AG04450 (cell line): ENCODE measurements at regions not wholly inside any gene's neighbourhood (a gene's known extent, or its start where the extent isn't known, plus 50 kb on each side); places are given as distances from the start of the nearest gene placed in this dataset.

Experiments used
- CTCF ChIA-PET: fragments of 300-600, 350-600 bp; formaldehyde crosslinking; extraction: SDS; loops from one replicate; lab custom pipeline; 2022; ENCODE audit warnings: antibody characterized with exemption, inconsistent platforms; lab: Charles Lee
- POLR2A ChIA-PET: fragments of 350-600 bp; formaldehyde crosslinking; extraction: SDS; loops from one replicate; lab custom pipeline; 2021; ENCODE audit warnings: antibody characterized with exemption, inconsistent platforms; lab: Yijun Ruan, JAX
- DNase-seq: peaks from one replicate; pipeline ENCODE4 v3.0.0-alpha.2; 2011; ENCODE audit warnings: low read depth, low spot score
- H3K27ac ChIP-seq: one replicate; pipeline ENCODE4 v1.5.1; 2012; ENCODE audit warnings: low read depth, low read length, control low read depth
- H3K27me3 ChIP-seq: one replicate; pipeline ENCODE4 v1.6.0; 2012; ENCODE audit warnings: low read length; ENCODE audit not compliant: control insufficient read depth, insufficient read depth
- H3K4me3 ChIP-seq: 2 replicates; pipeline ENCODE4 v1.5.1; 2011; ENCODE audit warnings: mild to moderate bottlenecking, low read depth, low read length, control low read depth
- H3K9me3 ChIP-seq: 2 replicates; pipeline ENCODE4 v1.5.1; 2012; ENCODE audit warnings: low read length; ENCODE audit not compliant: control insufficient read depth, insufficient read depth
- TF ChIP-seq, protein P1 (sequence below): IDR thresholded peaks from 2 replicates; pipeline ENCODE4 v1.5.1; 2011; ENCODE audit warnings: low read depth, low read length, control low read depth, inconsistent platforms

- TF ChIP-seq, protein P1, sequence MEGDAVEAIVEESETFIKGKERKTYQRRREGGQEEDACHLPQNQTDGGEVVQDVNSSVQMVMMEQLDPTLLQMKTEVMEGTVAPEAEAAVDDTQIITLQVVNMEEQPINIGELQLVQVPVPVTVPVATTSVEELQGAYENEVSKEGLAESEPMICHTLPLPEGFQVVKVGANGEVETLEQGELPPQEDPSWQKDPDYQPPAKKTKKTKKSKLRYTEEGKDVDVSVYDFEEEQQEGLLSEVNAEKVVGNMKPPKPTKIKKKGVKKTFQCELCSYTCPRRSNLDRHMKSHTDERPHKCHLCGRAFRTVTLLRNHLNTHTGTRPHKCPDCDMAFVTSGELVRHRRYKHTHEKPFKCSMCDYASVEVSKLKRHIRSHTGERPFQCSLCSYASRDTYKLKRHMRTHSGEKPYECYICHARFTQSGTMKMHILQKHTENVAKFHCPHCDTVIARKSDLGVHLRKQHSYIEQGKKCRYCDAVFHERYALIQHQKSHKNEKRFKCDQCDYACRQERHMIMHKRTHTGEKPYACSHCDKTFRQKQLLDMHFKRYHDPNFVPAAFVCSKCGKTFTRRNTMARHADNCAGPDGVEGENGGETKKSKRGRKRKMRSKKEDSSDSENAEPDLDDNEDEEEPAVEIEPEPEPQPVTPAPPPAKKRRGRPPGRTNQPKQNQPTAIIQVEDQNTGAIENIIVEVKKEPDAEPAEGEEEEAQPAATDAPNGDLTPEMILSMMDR = no peak
- ChIA-PET CTCF (interaction anchor here (0.7 to 8.0 kb wide), 4 partner anchors 76 to 241 kb away, joined by 4 to 57 read pairs (median 4); no protein-coding TSS in a partner anchor), POLR2A (no interaction called here)
- Histone ChIP-seq H3K4me3 (no peak overlapping the region), H3K27ac (no peak overlapping the region), H3K27me3 (no peaks in the 10 kb centered on the region), H3K9me3 (no peaks in the 10 kb centered on the region)
- DNase-seq = no peak
Observed at GRCh38 chr3:112738366-112738765, 97.4 kb upstream of the CCDC80 start.

DNA sequence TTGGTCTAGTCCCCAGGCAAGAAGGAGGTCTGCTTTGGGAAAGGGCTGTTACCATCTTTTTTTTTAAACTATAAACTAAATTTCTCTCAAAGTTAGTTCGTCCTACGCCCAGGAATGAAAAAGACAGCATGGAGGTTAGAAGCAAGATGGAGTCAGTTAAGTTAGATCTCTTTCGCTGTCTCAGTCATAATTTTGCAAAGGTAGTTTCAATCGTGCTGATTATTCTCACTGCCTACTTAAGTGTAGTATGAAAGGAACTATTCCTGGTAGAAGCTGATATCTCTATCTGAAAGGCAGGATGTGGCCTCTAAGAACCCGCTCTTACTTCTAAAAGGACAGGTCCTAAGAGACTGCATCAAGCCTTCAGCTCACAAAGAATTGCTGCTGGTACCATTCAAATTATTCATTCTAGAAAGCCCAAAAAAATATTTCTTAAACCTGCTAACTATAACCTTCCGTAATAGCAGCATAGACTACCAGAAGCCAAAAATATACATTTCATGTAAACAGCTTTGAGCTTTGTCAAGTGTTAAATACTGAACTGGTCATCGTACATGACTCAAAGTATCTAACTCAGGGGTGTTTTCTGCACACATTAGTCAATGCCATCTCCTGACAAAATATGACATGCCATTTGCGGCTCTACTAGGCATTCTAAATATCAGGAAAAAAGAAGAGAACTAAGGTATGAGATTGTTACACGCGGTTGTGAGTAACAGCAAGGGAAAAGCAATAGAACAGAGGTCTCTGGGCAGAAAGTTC lies 96.0 kb upstream of the CCDC80 start:
- ChIA-PET POLR2A (no interaction called here), CTCF (interaction anchor here (0.9 to 8.0 kb wide), 6 partner anchors 11 to 242 kb away, joined by 4 to 83 read pairs (median 10); no protein-coding TSS in a partner anchor)
- TF ChIP-seq, protein P1 = no peak

DNA sequence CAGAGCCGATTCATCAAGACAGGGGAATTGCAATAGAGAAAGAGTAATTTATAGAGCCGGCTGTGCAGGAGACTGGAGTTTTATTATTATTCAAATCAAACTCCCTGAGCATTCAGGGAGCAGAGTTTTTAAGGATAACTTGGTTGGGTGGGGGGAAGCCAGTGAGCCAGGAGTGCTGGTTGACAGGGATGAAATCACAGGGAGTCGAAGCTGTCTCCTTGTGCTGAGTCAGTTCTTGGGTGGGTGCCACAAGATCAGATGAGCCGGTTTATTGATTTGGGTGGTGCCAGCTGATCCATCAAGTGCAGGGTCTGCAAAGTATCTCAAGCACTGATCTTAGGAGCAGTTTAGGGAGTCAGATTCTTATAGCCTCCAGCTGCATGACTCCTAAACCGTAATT lies 95.4 kb upstream of the CCDC80 start:
- H3K27ac ChIP-seq = no peak overlapping the region
- DNase-seq = no peak
- POLR2A ChIA-PET = no interaction called here

More for the DNA sequence above, 96.0 kb upstream of the CCDC80 start:
- Histone ChIP-seq H3K4me3 (no peak overlapping the region), H3K9me3 (no peaks in the 10 kb centered on the region), H3K27me3 (no peaks in the 10 kb centered on the region), H3K27ac (no peak overlapping the region)
- DNase-seq = no peak

GRCh38 chr3:112735926-112736325 lies 95.0 kb upstream of the CCDC80 start:
- H3K4me3 ChIP-seq = no peak overlapping the region
- TF ChIP-seq, protein P1 = no peak
- no peaks in the 10 kb centered on the region for H3K9me3 ChIP-seq
- H3K27ac ChIP-seq = no peak overlapping the region
- POLR2A ChIA-PET = no interaction called here
- CTCF ChIA-PET = interaction anchor here (1.1 to 8.0 kb wide), 12 partner anchors 12 to 274 kb away, joined by 3 to 83 read pairs (median 10); no protein-coding TSS in a partner anchor
- H3K27me3 ChIP-seq = no peaks in the 10 kb centered on the region
- no peak for DNase-seq

More for the DNA sequence above, 95.4 kb upstream of the CCDC80 start:
- no peaks in the 10 kb centered on the region for H3K27me3 ChIP-seq
- TF ChIP-seq, protein P1 = no peak
- CTCF ChIA-PET = interaction anchor here (2.6 to 8.0 kb wide), 5 partner anchors 11 to 243 kb away, joined by 9 to 83 read pairs (median 55); no protein-coding TSS in a partner anchor
- H3K4me3 ChIP-seq = no peak overlapping the region
- no peaks in the 10 kb centered on the region for H3K9me3 ChIP-seq
